ENCODE measurements at regions not wholly inside any gene's neighbourhood (a gene's known extent, or its start where the extent isn't known, plus 50 kb on each side); places are given as distances from the start of the nearest gene placed in this dataset.

- TF ChIP-seq ZBTB7A (IDR thresholded peaks at IDR 0.05; ENCODE audit: low read depth): no peak
- TF ChIP-seq REST (IDR thresholded peaks at IDR 0.05; ENCODE audit: low read depth): no peak
- no peak for TF ChIP-seq TAF1 (IDR thresholded peaks at IDR 0.05; ENCODE audit: low read depth)
Measured at GRCh38 chr20:40915756-40916155, 112.9 kb upstream of the TOP1 start.

Data from Ishikawa (cell line).